ENCODE measurements at regions not wholly inside any gene's neighbourhood (a gene's known extent, or its start where the extent isn't known, plus 50 kb on each side); places are given as distances from the start of the nearest gene placed in this dataset.

GRCh38 chr4:135353008-135353407 lies 1151.4 kb upstream of the PABPC4L start:
- RAD21 ChIA-PET (ENCODE audit: low non-redundant PET in 1 of 2, low total read pairs in 2 of 2, uncharacterized antibody in 2 of 2, unreplicated experiment in 2 of 2): no interaction called here
- no TSS peak for BruUV-seq (replicated peaks)
- no peak overlapping the region for H2AFZ ChIP-seq (ENCODE audit: low read depth, low read length, poor library complexity, severe bottlenecking)
- H3K79me2 ChIP-seq (ENCODE audit: insufficient read depth, low read length): no peaks in the 10 kb centered on the region
- no peaks in the 10 kb centered on the region for H3K4me1 ChIP-seq (ENCODE audit: control insufficient read depth in 1 of 2, insufficient read depth in 2 of 2, low read length in 2 of 2)
- no peaks in the 10 kb centered on the region for H3K27me3 ChIP-seq (ENCODE audit: insufficient read depth, low read length)
- H3K27ac ChIP-seq (ENCODE audit: low read depth, low read length): no peak overlapping the region
- H3K4me3 ChIP-seq (replicated peaks in 1 of 2; ENCODE audit: low read depth in 1 of 2, low read length in 2 of 2): no peak overlapping the region
- CTCF ChIA-PET: no interaction called here
- POLR2A ChIA-PET: no interaction called here
- intact Hi-C loops (cut with micrococcal nuclease): no loop called here
- H3K9me2 ChIP-seq (ENCODE audit: insufficient read depth): no peaks in the 10 kb centered on the region
- no peaks in the 10 kb centered on the region for H4K20me1 ChIP-seq (ENCODE audit: insufficient read depth)
- TF ChIP-seq TCF7L2 (IDR thresholded peaks at IDR 0.05; ENCODE audit: borderline replicate concordance, extremely low read depth, insufficient read depth, insufficient read length) (no peak), JUND (IDR thresholded peaks at IDR 0.05) (no peak), ZFX (IDR thresholded peaks at IDR 0.05) (no peak), EZH2phosphoT487 (IDR thresholded peaks at IDR 0.05; ENCODE audit: borderline replicate concordance) (no peak), SRF (IDR thresholded peaks at IDR 0.05; ENCODE audit: low read depth) (no peak), ZNF274 (IDR thresholded peaks at IDR 0.05; ENCODE audit: low read depth, low read length) (no peak), CBX3 (IDR thresholded peaks at IDR 0.05; ENCODE audit: low read depth) (no peak), SP1 (IDR thresholded peaks at IDR 0.05; ENCODE audit: low read depth) (no peak), ELF1 (IDR thresholded peaks at IDR 0.05; ENCODE audit: borderline replicate concordance, low read depth) (no peak), YY1 (IDR thresholded peaks at IDR 0.05; ENCODE audit: extremely low read depth, insufficient replicate concordance, low read depth, low read length) (no peak), ZBTB33 (IDR thresholded peaks at IDR 0.05; ENCODE audit: extremely low read depth, insufficient replicate concordance, low read length) (no peak), EZH2 (IDR thresholded peaks at IDR 0.05) (no peak)
- TF ChIP-seq, protein P1, sequence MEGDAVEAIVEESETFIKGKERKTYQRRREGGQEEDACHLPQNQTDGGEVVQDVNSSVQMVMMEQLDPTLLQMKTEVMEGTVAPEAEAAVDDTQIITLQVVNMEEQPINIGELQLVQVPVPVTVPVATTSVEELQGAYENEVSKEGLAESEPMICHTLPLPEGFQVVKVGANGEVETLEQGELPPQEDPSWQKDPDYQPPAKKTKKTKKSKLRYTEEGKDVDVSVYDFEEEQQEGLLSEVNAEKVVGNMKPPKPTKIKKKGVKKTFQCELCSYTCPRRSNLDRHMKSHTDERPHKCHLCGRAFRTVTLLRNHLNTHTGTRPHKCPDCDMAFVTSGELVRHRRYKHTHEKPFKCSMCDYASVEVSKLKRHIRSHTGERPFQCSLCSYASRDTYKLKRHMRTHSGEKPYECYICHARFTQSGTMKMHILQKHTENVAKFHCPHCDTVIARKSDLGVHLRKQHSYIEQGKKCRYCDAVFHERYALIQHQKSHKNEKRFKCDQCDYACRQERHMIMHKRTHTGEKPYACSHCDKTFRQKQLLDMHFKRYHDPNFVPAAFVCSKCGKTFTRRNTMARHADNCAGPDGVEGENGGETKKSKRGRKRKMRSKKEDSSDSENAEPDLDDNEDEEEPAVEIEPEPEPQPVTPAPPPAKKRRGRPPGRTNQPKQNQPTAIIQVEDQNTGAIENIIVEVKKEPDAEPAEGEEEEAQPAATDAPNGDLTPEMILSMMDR (IDR thresholded peaks at IDR 0.05 in 2 of 3, conservative IDR thresholded peaks at IDR 0.05 in 1 of 3; ENCODE audit: borderline replicate concordance in 1 of 3, insufficient read depth in 1 of 3, low read depth in 2 of 3, low read length in 2 of 3): no peak
- TF ChIP-seq, protein P2, sequence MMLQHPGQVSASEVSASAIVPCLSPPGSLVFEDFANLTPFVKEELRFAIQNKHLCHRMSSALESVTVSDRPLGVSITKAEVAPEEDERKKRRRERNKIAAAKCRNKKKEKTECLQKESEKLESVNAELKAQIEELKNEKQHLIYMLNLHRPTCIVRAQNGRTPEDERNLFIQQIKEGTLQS (IDR thresholded peaks at IDR 0.05): no peak
- ATAC-seq (no peak), DNase-seq (ENCODE audit: low read depth, low spot score) (no peak)
- no peak overlapping the region for H3K9ac ChIP-seq (ENCODE audit: low read length)
- H3K4me2 ChIP-seq (ENCODE audit: low read length): no peak overlapping the region
- no peaks in the 10 kb centered on the region for H3K9me3 ChIP-seq (ENCODE audit: control insufficient read depth in 1 of 2, insufficient read depth in 1 of 2, low read depth in 1 of 2, low read length in 2 of 2)
- H3K36me3 ChIP-seq (ENCODE audit: control insufficient read depth in 1 of 2, insufficient read depth in 2 of 2, low read length in 2 of 2): no peaks in the 10 kb centered on the region

Data from HCT116 (cell line).